ENCODE measurements at regions not wholly inside any gene's neighbourhood (a gene's known extent, or its start where the extent isn't known, plus 50 kb on each side); places are given as distances from the start of the nearest gene placed in this dataset.

DNA sequence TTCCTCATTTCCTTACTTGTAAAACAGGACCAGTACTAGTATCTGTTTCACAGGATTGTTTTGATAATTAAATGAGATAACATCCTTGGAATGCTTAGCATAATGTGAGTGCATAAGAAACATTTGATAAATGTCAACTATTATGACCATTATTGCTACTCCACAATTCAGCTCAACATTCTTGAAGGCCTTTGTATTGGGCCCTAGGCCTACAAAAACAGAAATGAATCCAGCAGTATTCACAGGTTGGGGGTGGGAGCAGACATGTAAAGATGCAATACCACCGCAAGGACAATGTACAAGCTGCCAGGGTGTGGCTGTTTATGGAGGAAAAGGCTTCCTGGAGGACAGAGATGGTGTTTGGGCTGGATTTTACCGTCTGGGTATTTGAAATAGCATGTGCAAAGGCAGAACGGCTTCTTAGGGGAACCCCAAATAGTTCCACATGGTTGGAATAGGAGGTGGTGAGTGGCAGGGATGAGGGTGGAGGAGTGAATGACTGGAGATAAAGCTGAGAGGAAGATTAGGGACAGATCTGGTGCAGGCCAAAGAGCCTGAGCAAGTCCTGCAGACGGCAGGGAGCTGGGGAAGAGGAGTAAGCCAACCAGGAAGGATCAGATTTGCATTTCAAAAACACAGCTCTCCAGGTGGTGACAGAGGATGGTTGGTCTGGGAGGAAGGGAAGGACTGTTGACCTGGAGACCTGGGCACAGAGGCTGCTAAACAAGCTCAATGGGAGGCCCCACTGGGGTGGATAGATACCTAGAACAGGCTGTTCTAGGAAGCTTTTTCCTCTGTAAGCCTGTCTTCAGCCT, 57.0 kb upstream of the EPB41L1 start:
- Mint-ChIP-seq H3K4me1 (peaks cover 14% of the 10 kb centered on the region), H3K4me3 (no peak overlapping the region), H3K36me3 (no peaks in the 10 kb centered on the region), H3K27ac (no peak overlapping the region), H3K9me3 (no peaks in the 10 kb centered on the region)
- ATAC-seq: no peak
- no peak for DNase-seq (ENCODE audit: low spot score in 2 of 2)

- Mint-ChIP-seq H3K4me1 (peaks cover 7% of the 10 kb centered on the region), H3K27ac (no peak overlapping the region), H3K36me3 (no peaks in the 10 kb centered on the region), H3K4me3 (no peak overlapping the region), H3K9me3 (no peaks in the 10 kb centered on the region)
- ATAC-seq: no peak
- no peak for DNase-seq (ENCODE audit: low spot score in 2 of 2)
Observed at GRCh38 chr20:36098364-36098763, 56.2 kb upstream of the EPB41L1 start.

DNA sequence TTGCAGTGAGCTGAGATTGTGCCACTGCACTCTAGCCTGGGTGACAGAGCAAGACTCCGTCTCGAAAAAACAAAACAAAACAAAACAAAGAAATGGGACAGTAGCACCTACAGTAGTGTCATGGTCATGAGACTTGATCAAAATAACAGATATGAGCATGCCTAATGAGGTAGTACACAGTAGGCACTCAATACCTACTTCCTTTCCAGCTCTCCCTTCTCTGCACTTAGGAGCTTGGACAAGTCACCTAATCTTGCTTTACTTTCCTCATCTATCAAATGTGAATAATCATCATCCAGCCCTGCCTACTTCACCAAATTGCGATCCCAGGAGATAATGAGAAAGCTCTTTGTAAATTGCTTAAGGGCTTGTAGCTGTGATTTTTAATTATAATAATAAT, 55.4 kb upstream of the EPB41L1 start:
- DNase-seq (ENCODE audit: low spot score in 2 of 2) (no peak), ATAC-seq (no peak)
- Mint-ChIP-seq H3K9me3 (no peaks in the 10 kb centered on the region), H3K27ac (no peak overlapping the region), H3K36me3 (no peaks in the 10 kb centered on the region), H3K4me3 (no peak overlapping the region), H3K4me1 (peaks cover 3% of the 10 kb centered on the region)

DNA sequence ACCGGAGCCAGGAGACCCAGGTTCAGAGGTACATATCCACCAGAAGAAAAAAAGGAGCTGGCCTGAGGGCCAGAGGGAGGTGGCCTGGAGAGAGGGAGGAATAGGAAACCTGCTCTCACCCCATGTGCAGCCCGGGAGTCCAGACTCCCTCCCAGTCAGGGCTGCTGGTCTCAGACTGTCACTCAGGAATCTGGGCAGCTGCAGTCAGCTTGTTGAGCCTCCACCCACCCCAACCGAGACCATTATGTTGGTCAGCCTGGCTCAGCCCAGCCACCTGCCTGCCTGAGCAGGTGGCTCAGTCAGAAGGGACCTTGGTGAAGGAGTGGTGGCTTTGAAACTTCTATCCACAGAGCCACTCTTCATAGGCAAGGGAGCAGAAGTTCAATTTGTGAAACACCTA, 53.3 kb upstream of the EPB41L1 start:
- H3K27ac Mint-ChIP-seq: no peak overlapping the region
- ATAC-seq: no peak

GRCh38 chr20:36102306-36102705, 52.2 kb upstream of the EPB41L1 start:
- ATAC-seq: no peak
- no peak for DNase-seq (ENCODE audit: low spot score in 2 of 2)
- Mint-ChIP-seq H3K9me3 (no peaks in the 10 kb centered on the region), H3K27ac (no peak overlapping the region), H3K4me3 (no peak overlapping the region), H3K36me3 (no peaks in the 10 kb centered on the region), H3K4me1 (no peaks in the 10 kb centered on the region)

More for the DNA sequence above, 53.3 kb upstream of the EPB41L1 start:
- Mint-ChIP-seq H3K36me3 (no peaks in the 10 kb centered on the region), H3K4me1 (no peaks in the 10 kb centered on the region), H3K4me3 (no peak overlapping the region), H3K9me3 (no peaks in the 10 kb centered on the region)
- DNase-seq (ENCODE audit: low spot score in 2 of 2): no peak

GRCh38 chr20:36102809-36103596, 51.5 kb upstream of the EPB41L1 start:
- no peaks in the 10 kb centered on the region for H3K36me3 Mint-ChIP-seq
- no peak overlapping the region for H3K4me3 Mint-ChIP-seq
- ATAC-seq (no peak), DNase-seq (ENCODE audit: low spot score in 2 of 2) (no peak)
- no peak overlapping the region for H3K27ac Mint-ChIP-seq
- H3K9me3 Mint-ChIP-seq: no peaks in the 10 kb centered on the region
- H3K4me1 Mint-ChIP-seq: no peaks in the 10 kb centered on the region

GRCh38 chr20:36104244-36104643, 50.3 kb upstream of the EPB41L1 start:
- no peak overlapping the region for H3K27ac Mint-ChIP-seq
- H3K4me1 Mint-ChIP-seq: no peaks in the 10 kb centered on the region
- no peaks in the 10 kb centered on the region for H3K9me3 Mint-ChIP-seq
- no peak for DNase-seq (ENCODE audit: low spot score in 2 of 2)
- no peak for ATAC-seq
- H3K36me3 Mint-ChIP-seq: no peaks in the 10 kb centered on the region
- no peak overlapping the region for H3K4me3 Mint-ChIP-seq

Data from stimulated activated effector memory CD8-positive, alpha-beta T cell treated with anti-CD3 and anti-CD28 coated beads, Interleukin-12 subunit alpha, Interleukin-12 subunit beta, amount 100 ng/mL, for 72 hours (primary cell).